Spleen (tissue), 11 donors: ENCODE measurements at regions not wholly inside any gene's neighbourhood (a gene's known extent, or its start where the extent isn't known, plus 50 kb on each side); places are given as distances from the start of the nearest gene placed in this dataset.
"Not testable (repeated sequence)": the region's sequence is repeated elsewhere in the genome, so short reads cannot be mapped to it uniquely, and the experiment has no call there.

ENCODE experiments used
- DNase-seq: peaks from one replicate; pipeline ENCODE4 v3.0.0-alpha.2; 2020
- H3K27ac ChIP-seq, 8 donors: fragments of 200-600 bp; sonication (generic) in 7 of 8; 1 replicate in 4 of 8; 2 replicates in 4 of 8; pipeline versions ENCODE4 v1.5.0 to v1.8.0; 2016 to 2021; ENCODE audit warnings: inconsistent platforms in 4 of 8, mild to moderate bottlenecking in 4 of 8, moderate library complexity in 1 of 8
- H3K27me3 ChIP-seq, 7 donors: fragments of 200-600 bp; sonication (generic) in 6 of 7; replicated peaks in 1 of 7; 1 replicate in 4 of 7; 2 replicates in 3 of 7; pipeline versions ENCODE4 v1.5.0 to v1.8.0; 2016 to 2021; ENCODE audit warnings: inconsistent platforms in 3 of 7, mild to moderate bottlenecking in 1 of 7
- H3K36me3 ChIP-seq, 6 donors: fragments of 200-600 bp; sonication (generic) in 5 of 6; 1 replicate in 4 of 6; 2 replicates in 2 of 6; pipeline versions ENCODE4 v1.5.0 to v1.8.0; 2016 to 2021; ENCODE audit warnings: inconsistent platforms in 2 of 6
- H3K4me1 ChIP-seq, 6 donors: fragments of 200-600 bp; sonication (generic) in 5 of 6; 1 replicate in 3 of 6; 2 replicates in 3 of 6; pipeline versions ENCODE4 v1.5.0 to v1.8.0; 2016 to 2021; ENCODE audit warnings: inconsistent platforms in 3 of 6
- H3K4me3 ChIP-seq, 8 donors: fragments of 200-600 bp; sonication (generic) in 7 of 8; 1 replicate in 4 of 8; 2 replicates in 4 of 8; pipeline versions ENCODE4 v1.5.0 to v1.8.0; 2016 to 2021; ENCODE audit warnings: inconsistent platforms in 4 of 8, mild to moderate bottlenecking in 4 of 8, moderate library complexity in 2 of 8
- H3K9me3 ChIP-seq, 8 donors: fragments of 200-600 bp; sonication (generic) in 7 of 8; 1 replicate in 4 of 8; 2 replicates in 4 of 8; pipeline versions ENCODE4 v1.5.0 to v1.8.0; 2016 to 2021; ENCODE audit warnings: inconsistent platforms in 4 of 8
- POLR2A ChIP-seq, 3 donors: fragments of 450-650 bp; IDR thresholded peaks; one replicate each; pipeline ENCODE4 v1.5.1; 2017; ENCODE audit warnings: antibody characterized with exemption in 3 of 3, mild to moderate bottlenecking in 1 of 3
- POLR2AphosphoS5 ChIP-seq, 3 donors: sonication (generic); formaldehyde crosslinking; IDR thresholded peaks; one replicate each; pipeline ENCODE4 v1.5.1; 2017; ENCODE audit warnings: antibody characterized with exemption in 3 of 3
- WGBS, 5 donors: extraction: QIAGEN DNeasy Blood & Tissue Kit in 3 of 5; methylation state at CpG; one replicate each; pipeline versions ENCODE4 v1.1.5 to v1.1.7; 2013 to 2018; 5-methylcytosine and 5-hydroxymethylcytosine counted together
- intact Hi-C: fragments of 100-400 bp; cut with DNase I; formaldehyde crosslinking; loops from one replicate; pipeline ENCODE4 v1.15.0; 2023; ENCODE audit warnings: low total_unique reads
- TF ChIP-seq, protein P1 (sequence below), 11 experiments: fragments of 200-600 bp in 7 of 11; fragments of 450-650 bp in 4 of 11; sonication (generic) in 4 of 11; IDR thresholded peaks in 8 of 11; conservative IDR thresholded peaks in 3 of 11; 1 replicate in 7 of 11; 2 replicates in 4 of 11; pipeline versions ENCODE4 v1.4.0 to v1.8.0; 2016 to 2021; ENCODE audit warnings: antibody characterized with exemption in 11 of 11, inconsistent platforms in 4 of 11, mild to moderate bottlenecking in 1 of 11
- donor health status: healthy with polysubstance abuse.
- donor health status: DM: no; HTN: no; CAD: no; lungs with moderate emphysema.
- donor health status: DM: no; HTN: no; CAD: no.
- donor health status: Bipolar disorder and iron deficiency.
- donor health status: healthy.
- donor health status: DM: no; HTN: no; CAD: no.
- donor health status: DM: yes; HTN: yes; CAD: no.

DNA sequence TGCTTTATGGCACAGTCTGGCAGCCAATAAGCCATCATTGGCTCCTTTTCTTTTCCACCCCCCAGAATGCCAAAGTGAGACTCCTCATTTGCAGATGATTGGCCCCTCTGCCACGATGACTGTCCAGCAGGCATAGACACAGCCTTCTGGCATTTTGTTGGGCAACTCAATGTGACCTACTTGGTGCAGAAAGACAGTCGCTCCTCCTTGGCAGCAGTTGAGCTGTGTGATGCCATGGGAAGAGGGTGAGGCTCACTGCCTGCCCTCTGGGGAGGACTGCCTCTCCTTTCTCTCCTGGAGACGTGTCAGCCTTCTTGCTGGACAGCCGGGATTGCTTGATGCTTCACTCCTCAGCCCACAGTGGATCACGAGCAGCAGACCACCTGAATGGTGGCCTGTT is 264.9 kb downstream of the C12orf75 start:
- no peak for DNase-seq
- H3K9me3 ChIP-seq: peaks cover 0 to 7% (median 0%) of the 10 kb centered on the region in 8 donors
- no peak overlapping the region for H3K4me3 ChIP-seq
- 64 to 88% (median 73%) methylated on average over 3 to 5 of the region's 5 CpGs for WGBS, 5 donors
- intact Hi-C loops: no loop called here
- TF ChIP-seq POLR2A (IDR thresholded peaks at IDR 0.05) (no peak), POLR2AphosphoS5 (IDR thresholded peaks at IDR 0.05) (no peak)
- TF ChIP-seq, protein P1, sequence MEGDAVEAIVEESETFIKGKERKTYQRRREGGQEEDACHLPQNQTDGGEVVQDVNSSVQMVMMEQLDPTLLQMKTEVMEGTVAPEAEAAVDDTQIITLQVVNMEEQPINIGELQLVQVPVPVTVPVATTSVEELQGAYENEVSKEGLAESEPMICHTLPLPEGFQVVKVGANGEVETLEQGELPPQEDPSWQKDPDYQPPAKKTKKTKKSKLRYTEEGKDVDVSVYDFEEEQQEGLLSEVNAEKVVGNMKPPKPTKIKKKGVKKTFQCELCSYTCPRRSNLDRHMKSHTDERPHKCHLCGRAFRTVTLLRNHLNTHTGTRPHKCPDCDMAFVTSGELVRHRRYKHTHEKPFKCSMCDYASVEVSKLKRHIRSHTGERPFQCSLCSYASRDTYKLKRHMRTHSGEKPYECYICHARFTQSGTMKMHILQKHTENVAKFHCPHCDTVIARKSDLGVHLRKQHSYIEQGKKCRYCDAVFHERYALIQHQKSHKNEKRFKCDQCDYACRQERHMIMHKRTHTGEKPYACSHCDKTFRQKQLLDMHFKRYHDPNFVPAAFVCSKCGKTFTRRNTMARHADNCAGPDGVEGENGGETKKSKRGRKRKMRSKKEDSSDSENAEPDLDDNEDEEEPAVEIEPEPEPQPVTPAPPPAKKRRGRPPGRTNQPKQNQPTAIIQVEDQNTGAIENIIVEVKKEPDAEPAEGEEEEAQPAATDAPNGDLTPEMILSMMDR (IDR thresholded peaks at IDR 0.05 in 8 of 11, conservative IDR thresholded peaks at IDR 0.05 in 3 of 11): no peak
- H3K36me3 ChIP-seq: no peaks in the 10 kb centered on the region
- H3K4me1 ChIP-seq: no peaks in the 10 kb centered on the region
- H3K27me3 ChIP-seq: peaks cover 0 to 65% (median 4%) of the 10 kb centered on the region in 7 donors
- no peak overlapping the region for H3K27ac ChIP-seq

DNA sequence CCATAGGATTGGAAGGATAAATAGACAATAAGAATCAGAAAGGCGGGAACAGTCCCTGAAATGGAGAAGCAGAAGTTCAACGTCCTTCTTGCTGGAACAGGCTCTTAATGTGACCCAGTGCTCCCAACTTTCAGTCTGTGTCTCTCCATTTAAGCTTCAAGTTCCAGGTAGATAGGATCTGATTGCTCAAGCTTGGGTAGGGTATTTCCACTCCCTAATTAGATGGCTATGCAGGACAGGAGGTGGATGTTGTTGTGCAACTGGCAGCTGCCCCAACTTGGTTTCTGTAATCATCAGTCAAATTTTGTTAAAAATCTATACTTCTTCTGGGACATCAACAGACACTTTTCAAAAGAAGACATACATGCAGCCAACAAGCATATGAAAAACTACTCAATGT is 266.2 kb downstream of the C12orf75 start:
- TF ChIP-seq POLR2A (IDR thresholded peaks at IDR 0.05): no peak
- no peak for DNase-seq
- Histone ChIP-seq H3K9me3 (peaks cover 0 to 7% (median 0%) of the 10 kb centered on the region in 8 donors), H3K27me3 (peaks cover 0 to 52% (median 4%) of the 10 kb centered on the region in 7 donors), H3K36me3 (no peaks in the 10 kb centered on the region), H3K4me3 (no peak overlapping the region), H3K4me1 (no peaks in the 10 kb centered on the region), H3K27ac (no peak overlapping the region)
- 70 to 86% (median 75%) methylated on average over 2 of the region's 2 CpGs for WGBS, 5 donors
- intact Hi-C loops: no loop called here

DNA sequence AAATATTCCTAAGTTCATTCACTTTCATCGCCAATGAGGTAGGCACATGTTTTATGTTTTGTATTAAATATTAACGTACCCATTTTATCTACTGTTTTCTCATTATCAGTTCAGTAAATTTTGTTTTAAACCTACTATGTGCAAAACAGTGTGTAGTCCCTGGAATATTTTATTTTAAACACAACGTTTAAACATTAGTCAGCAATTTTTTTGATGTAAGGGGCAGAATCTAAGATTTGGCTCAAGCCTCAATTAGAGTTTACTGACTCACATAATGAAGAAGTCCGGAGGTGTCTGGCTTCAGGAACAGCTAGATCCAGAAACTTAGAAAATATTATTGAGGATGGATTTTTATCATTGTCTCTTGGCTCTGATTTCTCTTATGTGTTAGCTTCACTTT is 267.5 kb downstream of the C12orf75 start:
- 85 to 96% (median 91%) methylated on average over 4 of the region's 4 CpGs for WGBS, 5 donors
- intact Hi-C loops: no loop called here
- peaks cover 0 to 7% (median 0%) of the 10 kb centered on the region in 8 donors for H3K9me3 ChIP-seq
- TF ChIP-seq POLR2A (IDR thresholded peaks at IDR 0.05): no peak
- TF ChIP-seq, protein P1 (IDR thresholded peaks at IDR 0.05 in 8 of 11, conservative IDR thresholded peaks at IDR 0.05 in 3 of 11): no peak
- TF ChIP-seq POLR2AphosphoS5 (IDR thresholded peaks at IDR 0.05): no peak
- peaks cover 0 to 40% (median 4%) of the 10 kb centered on the region in 7 donors for H3K27me3 ChIP-seq
- DNase-seq: no peak
- no peaks in the 10 kb centered on the region for H3K4me1 ChIP-seq
- H3K36me3 ChIP-seq: no peaks in the 10 kb centered on the region
- no peak overlapping the region for H3K4me3 ChIP-seq
- H3K27ac ChIP-seq: no peak overlapping the region

DNA sequence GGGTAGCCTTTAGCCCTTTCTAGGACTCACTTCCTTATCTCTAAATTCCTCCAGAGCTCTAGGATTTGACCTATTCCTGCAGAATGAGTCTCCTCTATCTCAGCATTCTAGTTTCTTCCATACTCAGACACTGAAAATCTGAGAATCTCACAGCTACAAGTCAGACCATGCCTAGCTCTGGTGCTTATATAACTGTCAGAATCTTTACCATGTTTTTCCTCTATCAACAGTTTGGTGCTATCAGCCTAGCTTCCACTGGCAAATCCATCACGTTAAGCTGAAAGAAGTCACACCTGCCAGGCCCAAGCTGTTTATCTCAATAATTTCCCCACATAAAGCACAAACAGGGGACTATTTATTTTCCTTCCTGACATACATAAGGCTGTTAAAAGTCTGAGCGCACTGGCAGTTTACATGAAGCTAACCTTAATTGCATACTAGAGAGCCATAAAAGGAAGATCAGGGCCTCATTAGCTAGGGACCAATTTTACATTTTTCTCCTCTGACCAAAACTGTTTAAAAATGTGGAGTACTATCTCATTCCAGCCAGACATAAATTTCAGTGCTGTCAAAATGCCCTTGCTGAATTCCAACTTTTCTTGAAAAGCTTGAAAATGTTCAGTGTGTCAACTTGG is 270.5 kb downstream of the C12orf75 start:
- no peak for TF ChIP-seq POLR2AphosphoS5 (IDR thresholded peaks at IDR 0.05)
- no peak for TF ChIP-seq POLR2A (IDR thresholded peaks at IDR 0.05)
- TF ChIP-seq, protein P1 (IDR thresholded peaks at IDR 0.05 in 8 of 11, conservative IDR thresholded peaks at IDR 0.05 in 3 of 11): no peak
- no peaks in the 10 kb centered on the region for H3K4me1 ChIP-seq
- peaks cover 0 to 15% (median 0%) of the 10 kb centered on the region in 7 donors for H3K27me3 ChIP-seq
- DNase-seq: no peak
- no peak overlapping the region for H3K4me3 ChIP-seq
- 75 to 89% (median 79%) methylated on average over 2 of the region's 2 CpGs for whole genome bisulfite sequencing, 5 donors
- H3K36me3 ChIP-seq: no peaks in the 10 kb centered on the region
- peaks cover 0 to 7% (median 0%) of the 10 kb centered on the region in 8 donors for H3K9me3 ChIP-seq
- no peak overlapping the region for H3K27ac ChIP-seq
- intact Hi-C loops: no loop called here

DNA sequence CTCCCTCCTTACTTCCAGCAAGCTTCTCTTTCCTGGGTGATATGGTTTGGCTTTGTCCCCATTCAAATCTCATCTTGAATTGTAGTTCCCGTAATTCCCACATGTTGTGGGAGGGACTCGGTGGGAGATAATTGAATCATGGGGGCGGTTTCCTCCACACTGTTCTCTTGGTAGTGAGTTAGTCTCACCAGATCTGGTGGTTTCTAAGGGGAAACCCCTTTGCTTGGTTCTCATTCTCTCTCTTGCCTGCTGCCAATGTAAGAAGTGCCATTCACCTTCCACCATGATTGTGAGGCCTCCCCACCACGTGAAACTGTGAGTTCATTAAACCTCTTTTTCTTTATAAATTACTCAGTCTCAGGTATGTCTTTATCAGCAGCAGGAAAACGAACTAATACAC is 271.8 kb downstream of the C12orf75 start:
- DNase-seq, H3K4me1 ChIP-seq, H3K9me3 ChIP-seq, intact Hi-C loops, H3K36me3 ChIP-seq, H3K27ac ChIP-seq, H3K4me3 ChIP-seq: not testable (repeated sequence)
- peaks cover 0 to 11% (median 0%) of the 10 kb centered on the region in 7 donors for H3K27me3 ChIP-seq
- 59 to 73% (median 71%) methylated on average over 5 of the region's 5 CpGs for WGBS, 5 donors

DNA sequence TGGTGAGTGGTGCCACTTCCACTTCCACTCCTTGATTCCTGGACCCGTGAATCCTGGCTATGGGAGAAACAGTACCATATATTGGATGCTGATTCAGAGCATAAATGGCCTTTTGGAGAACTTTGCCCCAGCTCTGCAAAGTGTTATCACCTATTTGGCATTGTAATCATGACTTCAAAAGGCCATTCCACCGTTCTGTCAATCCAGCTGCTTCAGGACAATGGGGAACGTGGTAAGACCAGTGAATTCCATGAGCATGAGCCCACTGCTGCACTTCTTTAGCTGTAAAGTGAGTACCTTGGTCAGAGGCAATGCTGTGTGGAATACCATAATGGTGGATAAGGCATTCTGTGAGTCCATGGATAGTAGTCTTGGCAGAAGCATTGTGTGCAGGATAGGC is 273.8 kb downstream of the C12orf75 start:
- WGBS, 5 donors: 52 to 78% (median 69%) methylated on average over 3 of the region's 3 CpGs
- H3K4me3 ChIP-seq, intact Hi-C loops, DNase-seq, H3K27ac ChIP-seq, H3K9me3 ChIP-seq, H3K4me1 ChIP-seq, H3K36me3 ChIP-seq, H3K27me3 ChIP-seq: not testable (repeated sequence)

DNA sequence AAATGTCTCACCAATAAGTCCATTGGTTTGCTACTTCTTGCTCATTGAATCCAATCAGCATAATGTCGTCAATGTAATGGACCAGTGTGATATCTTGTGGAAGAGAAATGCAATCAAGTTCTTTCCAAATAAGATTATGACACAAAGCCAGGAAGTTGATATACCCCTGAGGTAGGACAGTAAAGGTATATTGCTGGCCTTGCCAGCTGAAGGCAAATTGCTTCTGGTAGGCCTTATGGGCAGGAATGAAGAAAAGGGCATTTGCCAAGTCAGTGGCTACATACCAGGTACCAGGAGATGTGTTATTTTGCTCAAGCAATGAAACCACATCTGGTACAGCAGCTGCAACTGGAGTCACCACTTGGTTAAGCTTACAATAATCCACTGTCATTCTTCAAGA is 276.1 kb downstream of the C12orf75 start:
- 85 to 97% (median 92%) methylated on average over 1 of the region's 1 CpG for WGBS, 5 donors
- H3K27me3 ChIP-seq, H3K27ac ChIP-seq, H3K4me3 ChIP-seq, H3K4me1 ChIP-seq, DNase-seq, H3K36me3 ChIP-seq, H3K9me3 ChIP-seq, intact Hi-C loops: not testable (repeated sequence)

DNA sequence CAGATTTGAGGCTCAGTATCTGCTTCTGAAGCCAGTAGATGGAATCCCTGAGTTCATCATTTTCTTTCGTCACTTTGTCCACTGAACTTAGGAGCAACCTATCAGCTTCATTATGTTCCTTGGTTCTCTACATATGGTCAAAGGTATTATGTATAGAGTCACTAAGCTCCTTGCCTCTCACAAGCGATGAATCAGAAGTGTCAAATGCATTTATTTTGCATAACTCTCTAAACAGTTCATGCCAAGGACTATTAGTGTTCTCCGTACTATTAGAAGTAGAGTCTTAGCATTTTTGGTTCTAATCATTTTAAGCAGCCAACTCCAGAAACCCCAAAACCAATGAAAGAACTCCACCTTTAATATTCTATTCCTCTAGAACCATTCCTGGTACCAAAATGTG is 278.5 kb downstream of the C12orf75 start:
- intact Hi-C loops, H3K4me3 ChIP-seq, H3K9me3 ChIP-seq, H3K27ac ChIP-seq, H3K4me1 ChIP-seq, DNase-seq, H3K27me3 ChIP-seq, H3K36me3 ChIP-seq: not testable (repeated sequence)
- 86 to 93% (median 89%) methylated on average over 3 of the region's 3 CpGs for WGBS, 5 donors
